ENCODE measurements at regions not wholly inside any gene's neighbourhood (a gene's known extent, or its start where the extent isn't known, plus 50 kb on each side); places are given as distances from the start of the nearest gene placed in this dataset.

DNA sequence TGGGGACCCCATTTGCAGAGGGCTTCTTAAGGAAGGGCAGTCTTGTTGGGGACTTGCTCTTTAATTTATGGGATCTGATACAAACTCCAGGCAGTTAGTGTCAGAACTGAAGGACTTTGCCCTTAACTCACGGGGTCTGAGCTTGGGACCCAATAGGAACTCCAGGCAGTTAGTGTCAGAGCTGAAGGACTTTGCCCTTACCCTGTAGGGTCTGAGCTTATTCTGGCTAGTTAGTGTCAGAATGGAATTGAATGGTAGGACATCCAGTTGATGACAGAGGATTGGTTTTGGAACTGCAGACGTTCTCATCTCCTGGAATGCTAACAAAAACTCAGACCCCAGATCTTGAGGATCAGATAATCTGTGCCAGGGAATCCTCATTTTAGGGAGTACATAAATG is 256.9 kb upstream of the COPS8 start:
- TF ChIP-seq REST (IDR thresholded peaks at IDR 0.05; ENCODE audit: low read depth) = no peak
- TF ChIP-seq EP300 (IDR thresholded peaks at IDR 0.05; ENCODE audit: borderline replicate concordance) = no peak
- TF ChIP-seq CREB1 (IDR thresholded peaks at IDR 0.05; ENCODE audit: low read depth) = no peak
- TF ChIP-seq, protein P1, sequence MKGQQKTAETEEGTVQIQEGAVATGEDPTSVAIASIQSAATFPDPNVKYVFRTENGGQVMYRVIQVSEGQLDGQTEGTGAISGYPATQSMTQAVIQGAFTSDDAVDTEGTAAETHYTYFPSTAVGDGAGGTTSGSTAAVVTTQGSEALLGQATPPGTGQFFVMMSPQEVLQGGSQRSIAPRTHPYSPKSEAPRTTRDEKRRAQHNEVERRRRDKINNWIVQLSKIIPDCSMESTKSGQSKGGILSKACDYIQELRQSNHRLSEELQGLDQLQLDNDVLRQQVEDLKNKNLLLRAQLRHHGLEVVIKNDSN (IDR thresholded peaks at IDR 0.05) = no peak
- TF ChIP-seq NFIC (IDR thresholded peaks at IDR 0.05) = no peak
- no peak for TF ChIP-seq TCF12 (IDR thresholded peaks at IDR 0.05; ENCODE audit: low read depth)
- TF ChIP-seq YY1 (IDR thresholded peaks at IDR 0.05; ENCODE audit: low read depth) = no peak

Measured in Ishikawa (cell line).